ENCODE measurements at regions not wholly inside any gene's neighbourhood (a gene's known extent, or its start where the extent isn't known, plus 50 kb on each side); places are given as distances from the start of the nearest gene placed in this dataset.

- DNase-seq (ENCODE audit: low read depth in 2 of 2) = no peak
These were observed 418.9 kb downstream of the KLF12 start for GRCh38 chr13:73715114-73715910.

DNA sequence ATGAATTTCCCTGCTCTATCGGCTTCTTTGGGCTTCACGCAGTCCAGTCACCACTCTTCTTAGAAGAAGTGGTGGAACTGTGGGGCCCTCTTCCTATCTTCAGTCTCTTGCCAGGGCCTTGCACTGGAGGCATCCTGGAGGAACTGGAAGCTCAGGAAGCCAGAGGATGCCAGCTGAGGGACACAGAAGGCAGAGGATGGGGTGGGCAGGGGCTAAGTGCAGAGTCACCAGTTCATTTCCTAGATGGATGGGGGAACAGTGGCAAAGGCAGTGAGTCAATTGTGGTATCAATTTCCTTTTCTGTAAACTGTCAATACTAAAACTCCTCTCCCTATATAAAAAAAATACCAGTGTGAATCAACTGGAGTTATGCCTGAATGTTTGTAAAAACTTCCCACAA, 419.7 kb downstream of the KLF12 start:
- no peak for DNase-seq (ENCODE audit: low read depth in 2 of 2)

DNA sequence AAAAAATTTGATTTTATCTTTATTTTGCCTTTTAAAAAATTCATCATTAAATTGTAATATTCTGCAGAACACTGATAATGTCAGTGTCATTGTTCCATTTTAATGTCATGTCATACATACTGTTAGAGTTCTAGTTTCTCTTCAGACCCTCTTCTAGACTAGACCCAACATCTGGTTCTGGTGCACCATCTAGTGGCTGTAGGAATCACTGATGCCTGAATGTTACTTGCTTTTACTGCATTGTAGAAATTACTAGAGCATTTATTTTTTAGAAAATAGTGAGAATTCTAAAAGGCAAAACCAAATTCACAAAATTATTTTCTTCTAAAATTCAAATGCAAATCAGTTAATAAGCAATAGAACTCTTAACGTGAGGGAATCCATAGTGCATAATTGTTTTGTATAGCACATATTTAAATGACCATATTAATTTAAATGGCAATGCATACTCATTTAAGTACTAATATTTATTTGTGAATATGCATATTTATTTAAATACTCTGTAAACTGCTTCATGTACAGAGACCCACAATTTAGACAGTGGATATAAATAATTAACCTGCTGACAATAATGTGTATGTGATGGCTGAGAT, 425.7 kb downstream of the KLF12 start:
- peak; percentile 34 to 39 for DNase-seq (ENCODE audit: low read depth in 2 of 2)

- DNase-seq (ENCODE audit: low read depth in 2 of 2) = no peak
These were observed 429.6 kb downstream of the KLF12 start for GRCh38 chr13:73704587-73704986.

DNA sequence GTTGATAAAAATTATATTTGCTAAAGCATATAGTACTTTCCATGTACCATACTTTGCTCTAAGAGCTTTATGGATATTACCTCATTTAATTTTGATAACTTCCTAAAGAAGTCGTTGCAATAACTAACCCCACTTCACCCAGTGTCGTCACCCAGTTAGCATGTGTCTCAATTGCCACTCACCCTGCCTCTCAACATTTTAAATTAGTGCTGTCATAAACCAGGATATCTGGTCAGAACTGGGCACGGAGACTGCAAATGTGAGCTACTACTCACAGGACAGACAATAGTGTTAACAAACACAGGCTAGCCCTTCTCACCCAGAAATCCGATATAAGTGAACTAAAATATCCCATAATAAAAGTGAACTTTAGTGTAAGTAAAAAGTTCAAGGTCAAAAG, 430.6 kb downstream of the KLF12 start:
- no peak for DNase-seq (ENCODE audit: low read depth in 2 of 2)

GRCh38 chr13:73702419-73703071, 431.7 kb downstream of the KLF12 start:
- DNase-seq (ENCODE audit: low read depth in 2 of 2) = no peak

DNA sequence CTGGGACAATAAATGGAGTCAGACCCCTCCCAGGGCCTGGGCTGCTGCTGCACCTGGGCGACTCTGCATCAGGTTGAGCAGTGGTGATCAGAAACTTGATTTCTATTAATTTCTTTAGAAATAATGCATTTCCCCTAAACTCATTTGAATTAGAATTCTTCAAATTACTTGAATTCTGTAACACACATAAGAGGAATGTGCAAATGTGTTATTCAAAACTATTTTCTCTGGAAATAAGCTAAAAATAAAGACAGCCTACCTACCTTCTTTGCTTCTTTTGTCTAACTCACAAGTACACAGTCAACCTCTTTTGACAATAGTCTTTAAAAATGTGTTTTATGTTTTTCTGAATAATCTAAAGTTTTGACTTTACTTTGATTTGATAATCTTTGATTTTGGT, 433.0 kb downstream of the KLF12 start:
- DNase-seq (ENCODE audit: low read depth in 2 of 2) = no peak

GRCh38 chr13:73698859-73699258, 435.3 kb downstream of the KLF12 start:
- DNase-seq (ENCODE audit: low read depth in 2 of 2) = no peak

GRCh38 chr13:73697166-73697565, 437.0 kb downstream of the KLF12 start:
- no peak for DNase-seq (ENCODE audit: low read depth in 2 of 2)

GRCh38 chr13:73696713-73697112, 437.5 kb downstream of the KLF12 start:
- DNase-seq (ENCODE audit: low read depth in 2 of 2) = no peak

GRCh38 chr13:73696271-73696670, 437.9 kb downstream of the KLF12 start:
- DNase-seq (ENCODE audit: low read depth in 2 of 2) = no peak

DNA sequence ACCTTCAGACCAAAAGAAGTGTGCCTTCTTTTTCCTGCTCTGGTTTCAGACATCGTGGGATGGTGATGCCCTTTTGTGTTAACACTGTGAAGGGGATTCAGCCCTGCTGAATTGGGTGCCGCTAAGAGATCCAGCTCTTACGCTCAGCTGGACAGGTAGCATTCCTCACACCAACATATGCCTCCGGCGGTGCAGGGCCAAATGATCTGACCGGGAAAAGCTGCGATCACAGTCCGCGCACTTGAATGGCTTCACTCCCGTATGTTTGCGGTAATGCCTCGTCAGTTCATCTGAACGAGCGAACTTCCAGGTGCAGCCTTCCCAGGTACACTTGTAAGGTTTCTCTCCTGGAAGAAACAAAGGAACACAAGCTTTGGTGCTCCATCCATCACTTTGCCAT, 438.9 kb downstream of the KLF12 start:
- DNase-seq (ENCODE audit: low read depth in 2 of 2) = no peak

DNA sequence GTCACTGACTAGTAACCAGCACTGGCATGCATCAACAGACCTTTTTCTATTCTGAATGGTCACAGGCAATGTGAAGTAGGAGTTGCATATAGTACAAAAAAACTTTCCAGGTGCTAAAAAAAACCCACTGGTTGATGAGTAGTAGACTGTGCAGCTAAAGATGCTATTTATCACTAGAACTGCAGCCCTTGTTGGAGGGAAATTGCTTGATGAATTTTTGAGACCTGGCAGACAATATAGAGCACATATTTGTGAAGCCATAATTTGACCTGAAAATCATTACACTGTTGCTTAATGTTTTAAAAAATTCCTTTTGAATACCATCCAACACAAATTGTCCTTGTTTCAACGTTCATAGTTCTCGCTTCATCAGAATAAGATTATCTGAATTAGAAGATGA, 441.0 kb downstream of the KLF12 start:
- no peak for DNase-seq (ENCODE audit: low read depth in 2 of 2)

DNA sequence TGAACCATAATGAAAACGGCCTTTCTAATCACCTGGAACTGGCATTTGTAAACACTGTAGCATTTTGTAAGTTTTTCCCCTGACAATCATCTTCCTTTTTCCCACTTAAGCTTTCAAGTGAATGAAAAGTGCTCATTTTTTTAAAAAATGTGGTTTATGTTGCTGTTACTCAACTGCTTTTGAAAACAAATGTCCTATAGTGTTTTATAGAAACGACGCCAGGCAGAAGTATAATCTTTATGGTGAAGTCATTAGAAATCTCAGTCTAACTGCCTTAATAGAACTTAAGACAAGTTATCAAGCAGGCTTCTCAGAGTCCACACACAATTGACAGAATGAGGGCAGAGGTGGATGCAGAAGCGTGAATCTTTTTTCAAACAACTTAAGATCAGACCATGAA, 442.3 kb downstream of the KLF12 start:
- no peak for DNase-seq (ENCODE audit: low read depth in 2 of 2)

DNA sequence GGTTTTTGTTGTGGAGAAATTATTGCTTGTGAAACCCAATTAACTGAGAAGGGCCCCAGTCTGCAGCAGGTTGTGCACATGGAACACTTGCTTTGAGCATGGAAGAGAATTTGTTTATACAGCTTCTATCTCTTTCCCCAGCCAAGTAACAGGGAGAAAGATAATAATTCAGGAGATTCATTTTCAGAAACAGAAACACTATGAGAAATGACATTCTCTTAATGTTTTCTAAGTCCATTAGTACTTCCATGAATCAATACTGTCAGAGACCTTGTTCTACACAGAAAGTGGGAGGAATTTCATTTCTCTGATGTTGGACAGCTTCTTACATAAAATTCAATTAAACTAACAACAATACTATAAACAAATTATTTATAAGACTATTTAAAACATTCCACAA, 446.3 kb downstream of the KLF12 start:
- no peak for DNase-seq (ENCODE audit: low read depth in 2 of 2)

DNA sequence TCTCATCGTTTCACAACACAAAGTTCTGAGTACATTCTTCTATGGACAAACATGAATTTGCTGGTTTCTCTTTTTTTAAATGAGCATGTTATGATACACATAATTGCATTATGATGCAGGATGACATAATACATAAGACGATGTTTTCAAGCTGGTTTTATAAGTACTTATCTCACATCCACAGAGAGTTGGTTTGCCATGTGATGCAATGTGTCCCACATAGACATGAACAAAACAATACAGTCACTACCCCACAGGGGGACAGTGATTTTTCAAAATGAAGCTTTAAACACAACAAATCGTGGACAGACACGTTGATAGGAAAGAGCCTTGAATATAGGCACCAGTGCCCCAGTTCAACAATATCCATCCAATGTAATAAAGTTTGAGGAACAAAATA, 447.1 kb downstream of the KLF12 start:
- no peak for DNase-seq (ENCODE audit: low read depth in 2 of 2)

GRCh38 chr13:73684750-73685149, 449.5 kb downstream of the KLF12 start:
- no peak for DNase-seq (ENCODE audit: low read depth in 2 of 2)

DNA sequence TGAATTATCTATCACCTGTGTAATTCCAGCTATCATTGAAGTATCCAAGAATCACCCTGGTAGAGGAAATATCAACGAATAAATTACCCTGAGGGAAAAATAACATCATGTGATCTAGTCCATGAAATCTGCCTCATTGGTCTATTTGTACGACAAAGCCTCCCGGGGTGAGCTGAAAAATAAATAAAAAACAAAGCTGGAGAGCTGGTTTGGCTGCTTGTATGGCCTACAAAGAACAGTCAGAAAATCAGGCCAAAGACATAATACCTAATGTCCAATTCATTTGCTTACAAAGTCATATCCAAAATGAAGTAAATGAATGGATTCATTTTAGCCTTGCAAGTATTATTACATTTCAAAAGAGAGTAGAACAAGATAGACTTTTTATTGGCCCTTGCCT, 449.9 kb downstream of the KLF12 start:
- DNase-seq (ENCODE audit: low read depth in 2 of 2) = no peak

- no peak for DNase-seq (ENCODE audit: low read depth in 2 of 2)
These were observed 450.5 kb downstream of the KLF12 start for GRCh38 chr13:73683746-73684145.

- DNase-seq (ENCODE audit: low read depth in 2 of 2) = no peak
These were observed 452.4 kb downstream of the KLF12 start for GRCh38 chr13:73681779-73682178.

DNA sequence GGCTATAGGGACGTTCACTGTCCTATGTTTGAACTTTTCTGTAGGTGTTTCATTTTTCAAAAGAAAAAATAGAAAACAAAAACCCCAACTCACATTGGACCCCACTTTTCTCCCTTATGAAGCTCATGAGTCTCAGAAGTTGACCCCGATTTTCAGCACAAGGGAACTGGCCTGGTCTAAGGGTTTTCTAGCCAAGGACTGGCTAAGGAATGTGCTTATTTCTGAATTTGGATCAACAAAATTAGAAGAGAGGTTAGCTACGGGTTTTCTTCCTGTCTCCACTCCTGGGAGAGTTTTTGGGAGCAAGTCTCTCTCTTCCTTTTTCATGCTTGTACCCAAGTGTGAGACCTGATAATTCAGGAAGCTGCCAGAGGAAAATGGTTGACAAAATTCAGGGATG, 453.2 kb downstream of the KLF12 start:
- DNase-seq (ENCODE audit: low read depth in 2 of 2) = no peak

DNA sequence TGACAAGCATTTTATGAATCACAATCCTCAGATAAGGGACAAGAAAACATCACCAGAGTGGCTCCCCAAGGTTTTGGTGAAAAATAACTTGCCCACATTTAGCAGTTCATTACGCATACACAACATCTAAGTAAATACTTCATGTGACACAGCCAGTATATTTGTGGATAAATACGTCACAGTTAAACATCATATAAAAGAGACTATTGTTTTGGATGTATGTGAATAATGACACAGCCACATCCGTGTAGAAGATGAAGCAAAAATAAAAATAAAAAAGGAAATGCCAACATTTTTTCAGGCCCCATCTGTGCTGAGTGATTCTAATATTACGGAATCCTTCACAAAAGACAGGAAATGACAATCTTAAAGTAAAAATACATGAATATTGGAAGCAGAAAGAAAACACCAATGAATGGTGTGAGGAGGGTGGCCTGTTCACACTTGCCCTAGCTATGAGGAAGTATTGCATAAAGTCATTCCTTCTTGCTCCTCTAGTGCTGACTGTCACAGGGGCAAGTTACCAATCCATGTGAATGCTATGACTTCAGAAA, 457.1 kb downstream of the KLF12 start:
- peak; percentile 5 to 6 for DNase-seq (ENCODE audit: low read depth in 2 of 2)

DNA sequence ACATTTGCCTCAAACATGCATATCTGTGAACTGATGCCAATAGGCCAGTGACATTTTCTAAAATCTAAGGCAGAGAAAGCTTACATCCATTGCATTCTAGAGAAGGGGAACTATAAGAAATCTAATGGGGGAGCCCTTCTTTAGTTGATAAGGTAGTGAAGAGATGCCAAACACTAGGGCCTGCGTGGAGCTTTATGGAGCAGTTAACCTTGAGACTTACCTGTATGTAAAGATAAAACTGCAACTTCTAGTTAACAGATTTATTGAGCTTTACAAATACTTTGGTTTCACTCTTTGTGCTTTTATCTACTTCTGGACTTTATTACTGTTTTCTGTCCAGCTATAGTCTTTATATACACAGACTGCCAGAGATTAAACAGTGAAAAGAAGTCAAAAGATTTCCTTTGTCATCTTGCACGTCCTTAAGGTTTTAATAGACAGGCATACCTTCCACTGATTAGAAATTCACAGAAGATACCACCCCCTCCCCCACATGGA, 457.6 kb downstream of the KLF12 start:
- no peak for DNase-seq (ENCODE audit: low read depth in 2 of 2)
